Globus pallidus (tissue), 1 donor: ENCODE measurements at regions not wholly inside any gene's neighbourhood (a gene's known extent, or its start where the extent isn't known, plus 50 kb on each side); places are given as distances from the start of the nearest gene placed in this dataset.

ENCODE experiments used
- DNase-seq: peaks from one replicate; pipeline ENCODE4 v3.0.0-alpha.2; 2015; ENCODE audit warnings: low spot score

GRCh38 chr1:191152776-191153175 is 675.1 kb upstream of the BRINP3 start:
- DNase-seq, result no peak

- no peak for DNase-seq
These were observed 677.5 kb upstream of the BRINP3 start for GRCh38 chr1:191155178-191155577.

GRCh38 chr1:191160837-191161236 is 683.2 kb upstream of the BRINP3 start:
- DNase-seq, result no peak

- no peak for DNase-seq
These were observed 685.1 kb upstream of the BRINP3 start for GRCh38 chr1:191162762-191163161.

GRCh38 chr1:191163621-191164020 is 686.0 kb upstream of the BRINP3 start:
- no peak for DNase-seq

- peak; percentile 2 for DNase-seq
These were observed 696.6 kb upstream of the BRINP3 start for GRCh38 chr1:191174298-191174697.

- DNase-seq, result no peak
These were observed 698.5 kb upstream of the BRINP3 start for GRCh38 chr1:191176131-191176530.

GRCh38 chr1:191206513-191207207 is 729.0 kb upstream of the BRINP3 start:
- DNase-seq, result no peak

- no peak for DNase-seq
These were observed 744.5 kb upstream of the BRINP3 start for GRCh38 chr1:191222206-191222605.

- DNase-seq, result no peak
These were observed 763.3 kb upstream of the BRINP3 start for GRCh38 chr1:191240925-191241324.

- no peak for DNase-seq
These were observed 777.8 kb upstream of the BRINP3 start for GRCh38 chr1:191255354-191256054.

GRCh38 chr1:191256917-191257316 is 779.3 kb upstream of the BRINP3 start:
- no peak for DNase-seq

GRCh38 chr1:191260056-191260455 is 782.4 kb upstream of the BRINP3 start:
- DNase-seq, result no peak

GRCh38 chr1:191261111-191261510 is 783.4 kb upstream of the BRINP3 start:
- DNase-seq, result peak; percentile 11

GRCh38 chr1:191279266-191279800 is 801.7 kb upstream of the BRINP3 start:
- no peak for DNase-seq

GRCh38 chr1:191284175-191284574 is 806.5 kb upstream of the BRINP3 start:
- no peak for DNase-seq

- no peak for DNase-seq
These were observed 812.8 kb upstream of the BRINP3 start for GRCh38 chr1:191290441-191290840.

GRCh38 chr1:191305370-191305769 is 827.7 kb upstream of the BRINP3 start:
- DNase-seq, result no peak

GRCh38 chr1:191306916-191307315 is 829.3 kb upstream of the BRINP3 start:
- DNase-seq, result no peak

- no peak for DNase-seq
These were observed 838.2 kb upstream of the RGS18 start for GRCh38 chr1:191320062-191320461.

- no peak for DNase-seq
These were observed 830.4 kb upstream of the RGS18 start for GRCh38 chr1:191327868-191328267.

- DNase-seq, result no peak
These were observed 814.4 kb upstream of the RGS18 start for GRCh38 chr1:191343816-191344215.

GRCh38 chr1:191346381-191346780 is 811.9 kb upstream of the RGS18 start:
- no peak for DNase-seq
